Spleen (tissue), 11 donors: ENCODE measurements at regions not wholly inside any gene's neighbourhood (a gene's known extent, or its start where the extent isn't known, plus 50 kb on each side); places are given as distances from the start of the nearest gene placed in this dataset.

Experiments used
- DNase-seq: peaks from one replicate; pipeline ENCODE4 v3.0.0-alpha.2; 2020
- H3K27ac ChIP-seq, 8 donors: fragments of 200-600 bp; sonication (generic) in 7 of 8; 1 replicate in 4 of 8; 2 replicates in 4 of 8; pipeline versions ENCODE4 v1.5.0 to v1.8.0; 2016 to 2021; ENCODE audit warnings: inconsistent platforms in 4 of 8, mild to moderate bottlenecking in 4 of 8, moderate library complexity in 1 of 8
- H3K27me3 ChIP-seq, 7 donors: fragments of 200-600 bp; sonication (generic) in 6 of 7; replicated peaks in 1 of 7; 1 replicate in 4 of 7; 2 replicates in 3 of 7; pipeline versions ENCODE4 v1.5.0 to v1.8.0; 2016 to 2021; ENCODE audit warnings: inconsistent platforms in 3 of 7, mild to moderate bottlenecking in 1 of 7
- H3K36me3 ChIP-seq, 6 donors: fragments of 200-600 bp; sonication (generic) in 5 of 6; 1 replicate in 4 of 6; 2 replicates in 2 of 6; pipeline versions ENCODE4 v1.5.0 to v1.8.0; 2016 to 2021; ENCODE audit warnings: inconsistent platforms in 2 of 6
- H3K4me1 ChIP-seq, 6 donors: fragments of 200-600 bp; sonication (generic) in 5 of 6; 1 replicate in 3 of 6; 2 replicates in 3 of 6; pipeline versions ENCODE4 v1.5.0 to v1.8.0; 2016 to 2021; ENCODE audit warnings: inconsistent platforms in 3 of 6
- H3K4me3 ChIP-seq, 8 donors: fragments of 200-600 bp; sonication (generic) in 7 of 8; 1 replicate in 4 of 8; 2 replicates in 4 of 8; pipeline versions ENCODE4 v1.5.0 to v1.8.0; 2016 to 2021; ENCODE audit warnings: inconsistent platforms in 4 of 8, mild to moderate bottlenecking in 4 of 8, moderate library complexity in 2 of 8
- H3K9me3 ChIP-seq, 8 donors: fragments of 200-600 bp; sonication (generic) in 7 of 8; 1 replicate in 4 of 8; 2 replicates in 4 of 8; pipeline versions ENCODE4 v1.5.0 to v1.8.0; 2016 to 2021; ENCODE audit warnings: inconsistent platforms in 4 of 8
- POLR2A ChIP-seq, 3 donors: fragments of 450-650 bp; IDR thresholded peaks; one replicate each; pipeline ENCODE4 v1.5.1; 2017; ENCODE audit warnings: antibody characterized with exemption in 3 of 3, mild to moderate bottlenecking in 1 of 3
- POLR2AphosphoS5 ChIP-seq, 3 donors: sonication (generic); formaldehyde crosslinking; IDR thresholded peaks; one replicate each; pipeline ENCODE4 v1.5.1; 2017; ENCODE audit warnings: antibody characterized with exemption in 3 of 3
- WGBS, 5 donors: extraction: QIAGEN DNeasy Blood & Tissue Kit in 3 of 5; methylation state at CpG; one replicate each; pipeline versions ENCODE4 v1.1.5 to v1.1.7; 2013 to 2018; 5-methylcytosine and 5-hydroxymethylcytosine counted together
- intact Hi-C: fragments of 100-400 bp; cut with DNase I; formaldehyde crosslinking; loops from one replicate; pipeline ENCODE4 v1.15.0; 2023; ENCODE audit warnings: low total_unique reads
- TF ChIP-seq, protein P1 (sequence below), 11 experiments: fragments of 200-600 bp in 7 of 11; fragments of 450-650 bp in 4 of 11; sonication (generic) in 4 of 11; IDR thresholded peaks in 8 of 11; conservative IDR thresholded peaks in 3 of 11; 1 replicate in 7 of 11; 2 replicates in 4 of 11; pipeline versions ENCODE4 v1.4.0 to v1.8.0; 2016 to 2021; ENCODE audit warnings: antibody characterized with exemption in 11 of 11, inconsistent platforms in 4 of 11, mild to moderate bottlenecking in 1 of 11
- donor health status: healthy with polysubstance abuse.
- donor health status: DM: no; HTN: no; CAD: no; lungs with moderate emphysema.
- donor health status: DM: no; HTN: no; CAD: no.
- donor health status: Bipolar disorder and iron deficiency.
- donor health status: healthy.
- donor health status: DM: no; HTN: no; CAD: no.
- donor health status: DM: yes; HTN: yes; CAD: no.

DNA sequence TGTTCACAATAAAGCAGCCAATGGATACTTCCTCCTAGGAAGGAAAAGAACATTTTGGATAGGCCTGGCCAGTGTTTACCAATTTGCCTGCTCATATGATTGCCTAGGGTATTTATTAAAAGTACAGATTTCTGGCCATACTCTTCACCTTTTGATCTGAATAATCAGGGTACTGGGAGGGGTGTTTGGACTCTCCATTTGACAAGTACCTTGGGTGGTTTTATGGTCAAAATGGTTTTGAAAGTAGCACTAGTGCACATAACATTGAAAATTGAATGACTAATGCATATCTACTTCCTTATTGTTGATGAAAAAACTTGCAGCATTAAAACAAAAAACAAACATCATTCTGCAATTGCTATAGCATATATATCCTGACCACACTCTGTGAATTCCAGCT is 333.3 kb upstream of the CDH2 start:
- no peaks in the 10 kb centered on the region for H3K36me3 ChIP-seq
- no peaks in the 10 kb centered on the region for H3K27me3 ChIP-seq
- intact Hi-C loops, result no loop called here
- H3K4me3 ChIP-seq, result no peak overlapping the region
- no peaks in the 10 kb centered on the region for H3K4me1 ChIP-seq
- TF ChIP-seq, protein P1, sequence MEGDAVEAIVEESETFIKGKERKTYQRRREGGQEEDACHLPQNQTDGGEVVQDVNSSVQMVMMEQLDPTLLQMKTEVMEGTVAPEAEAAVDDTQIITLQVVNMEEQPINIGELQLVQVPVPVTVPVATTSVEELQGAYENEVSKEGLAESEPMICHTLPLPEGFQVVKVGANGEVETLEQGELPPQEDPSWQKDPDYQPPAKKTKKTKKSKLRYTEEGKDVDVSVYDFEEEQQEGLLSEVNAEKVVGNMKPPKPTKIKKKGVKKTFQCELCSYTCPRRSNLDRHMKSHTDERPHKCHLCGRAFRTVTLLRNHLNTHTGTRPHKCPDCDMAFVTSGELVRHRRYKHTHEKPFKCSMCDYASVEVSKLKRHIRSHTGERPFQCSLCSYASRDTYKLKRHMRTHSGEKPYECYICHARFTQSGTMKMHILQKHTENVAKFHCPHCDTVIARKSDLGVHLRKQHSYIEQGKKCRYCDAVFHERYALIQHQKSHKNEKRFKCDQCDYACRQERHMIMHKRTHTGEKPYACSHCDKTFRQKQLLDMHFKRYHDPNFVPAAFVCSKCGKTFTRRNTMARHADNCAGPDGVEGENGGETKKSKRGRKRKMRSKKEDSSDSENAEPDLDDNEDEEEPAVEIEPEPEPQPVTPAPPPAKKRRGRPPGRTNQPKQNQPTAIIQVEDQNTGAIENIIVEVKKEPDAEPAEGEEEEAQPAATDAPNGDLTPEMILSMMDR (IDR thresholded peaks at IDR 0.05 in 8 of 11, conservative IDR thresholded peaks at IDR 0.05 in 3 of 11), result no peak
- TF ChIP-seq POLR2A (IDR thresholded peaks at IDR 0.05) (no peak), POLR2AphosphoS5 (IDR thresholded peaks at IDR 0.05) (no peak)
- no peak overlapping the region for H3K27ac ChIP-seq
- DNase-seq, result no peak
- peaks cover 0 to 7% (median 0%) of the 10 kb centered on the region in 8 donors for H3K9me3 ChIP-seq

DNA sequence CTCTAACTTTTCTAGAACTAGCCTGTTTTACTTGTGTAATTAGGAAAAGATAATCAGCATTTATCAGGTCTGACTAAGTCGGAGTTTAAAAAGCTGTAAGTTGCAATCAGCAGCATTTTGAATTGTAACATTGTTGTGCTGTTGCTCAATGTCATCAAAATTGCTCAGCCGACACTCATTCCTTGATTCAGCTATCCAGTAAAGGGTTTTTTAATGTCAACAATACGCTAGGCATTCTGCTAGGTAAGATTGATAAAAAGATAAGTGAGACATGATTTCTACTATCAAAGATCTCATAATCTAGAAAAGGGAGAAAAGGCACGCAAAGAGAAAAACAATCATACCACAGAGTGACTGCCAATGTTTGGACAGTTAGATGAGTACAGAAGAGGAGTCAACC is 327.1 kb upstream of the CDH2 start:
- TF ChIP-seq POLR2A (IDR thresholded peaks at IDR 0.05) (no peak), POLR2AphosphoS5 (IDR thresholded peaks at IDR 0.05) (no peak)
- TF ChIP-seq, protein P1 (IDR thresholded peaks at IDR 0.05 in 8 of 11, conservative IDR thresholded peaks at IDR 0.05 in 3 of 11), result no peak
- Histone ChIP-seq H3K4me1 (no peaks in the 10 kb centered on the region), H3K36me3 (no peaks in the 10 kb centered on the region), H3K4me3 (no peak overlapping the region), H3K9me3 (no peaks in the 10 kb centered on the region), H3K27me3 (no peaks in the 10 kb centered on the region), H3K27ac (no peak overlapping the region)
- intact Hi-C loops, result no loop called here
- no peak for DNase-seq
- 80 to 92% (median 89%) methylated on average over 4 of the region's 4 CpGs for WGBS, 5 donors

DNA sequence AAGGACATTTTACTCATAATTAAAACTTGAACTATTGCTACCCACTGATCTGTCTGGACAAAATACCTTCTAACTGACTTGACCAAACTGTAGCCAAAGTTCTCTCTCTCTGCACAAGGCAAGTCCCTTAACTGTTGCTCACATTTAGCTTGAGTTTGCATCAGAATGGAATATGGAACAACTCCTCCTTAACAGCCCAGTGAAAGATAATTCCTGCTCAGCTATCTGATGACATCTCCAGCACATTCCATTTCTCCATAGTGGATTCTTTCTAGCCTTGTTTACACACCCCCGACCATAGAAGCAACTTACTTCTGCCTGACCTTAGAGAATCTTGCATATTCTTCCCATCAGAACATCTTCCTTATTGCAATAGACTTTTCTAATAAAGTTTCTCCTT is 317.2 kb upstream of the CDH2 start:
- no peak for DNase-seq
- H3K4me1 ChIP-seq, result no peaks in the 10 kb centered on the region
- intact Hi-C loops, result no loop called here
- no peaks in the 10 kb centered on the region for H3K27me3 ChIP-seq
- H3K36me3 ChIP-seq, result no peaks in the 10 kb centered on the region
- TF ChIP-seq, protein P1 (IDR thresholded peaks at IDR 0.05 in 8 of 11, conservative IDR thresholded peaks at IDR 0.05 in 3 of 11), result no peak
- no peak for TF ChIP-seq POLR2A (IDR thresholded peaks at IDR 0.05)
- H3K4me3 ChIP-seq, result no peak overlapping the region
- H3K9me3 ChIP-seq, result peaks cover 0 to 13% (median 7%) of the 10 kb centered on the region in 8 donors
- 63 to 81% (median 71%) methylated on average over 1 of the region's 1 CpG for WGBS, 5 donors
- no peak overlapping the region for H3K27ac ChIP-seq

DNA sequence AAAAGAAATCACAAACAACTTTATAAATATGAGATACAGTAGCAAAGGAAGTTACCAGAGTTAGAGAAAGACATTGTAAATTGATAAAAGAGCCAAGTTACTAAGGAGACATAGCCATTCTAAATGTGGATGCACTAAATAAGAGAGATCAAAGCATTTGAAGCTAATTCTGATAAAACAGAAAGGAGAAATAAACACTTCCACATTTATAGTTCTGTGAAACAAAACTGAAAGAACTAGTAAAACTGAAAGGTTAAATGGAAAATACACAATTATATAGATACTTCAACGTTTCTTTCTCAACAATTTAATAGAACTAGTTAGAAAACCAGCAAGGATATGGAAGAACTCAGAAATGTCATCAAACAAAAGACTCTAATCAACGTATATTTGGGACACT is 309.0 kb upstream of the CDH2 start:
- TF ChIP-seq, protein P1 (IDR thresholded peaks at IDR 0.05 in 8 of 11, conservative IDR thresholded peaks at IDR 0.05 in 3 of 11), result no peak
- TF ChIP-seq POLR2AphosphoS5 (IDR thresholded peaks at IDR 0.05) (no peak), POLR2A (IDR thresholded peaks at IDR 0.05) (no peak)
- Histone ChIP-seq H3K27me3 (no peaks in the 10 kb centered on the region), H3K27ac (no peak overlapping the region), H3K9me3 (peaks cover 0 to 19% (median 7%) of the 10 kb centered on the region in 8 donors), H3K4me1 (no peaks in the 10 kb centered on the region), H3K36me3 (no peaks in the 10 kb centered on the region), H3K4me3 (no peak overlapping the region)
- intact Hi-C loops, result no loop called here
- no peak for DNase-seq
- WGBS, 5 donors, result 10 to 19% (median 14%) methylated on average over 2 of the region's 2 CpGs
